K562 (cell line): ENCODE measurements at regions not wholly inside any gene's neighbourhood (a gene's known extent, or its start where the extent isn't known, plus 50 kb on each side); places are given as distances from the start of the nearest gene placed in this dataset.

Experiments used
- SIX5 ChIP-seq, 2 experiments: IDR thresholded peaks; 2 replicates each; pipeline ENCODE4 v1.6.1; 2011; ENCODE audit warnings: low read length in 2 of 2, borderline replicate concordance in 1 of 2, low read depth in 1 of 2, mild to moderate bottlenecking in 1 of 2, moderate library complexity in 1 of 2; ENCODE audit not compliant: insufficient read depth in 1 of 2
- XRCC5 ChIP-seq: fragments of 200-400 bp; formaldehyde crosslinking; IDR thresholded peaks from 2 replicates; pipeline ENCODE4 v1.6.1; 2017; ENCODE audit warnings: low read depth, mild to moderate bottlenecking, low read length
- ZBTB7A ChIP-seq: IDR thresholded peaks from 2 replicates; pipeline ENCODE4 v1.6.1; 2011; ENCODE audit warnings: low read depth, mild to moderate bottlenecking, low read length, moderate library complexity, borderline replicate concordance; ENCODE audit not compliant: control insufficient read depth
- ZNF699 ChIP-seq: fragments of 250-450 bp; sonication (Bioruptor Pico); IDR thresholded peaks from 2 replicates; pipeline ENCODE4 v1.8.0; 2021; ENCODE audit warnings: mild to moderate bottlenecking, moderate library complexity; ENCODE audit not compliant: insufficient replicate concordance

DNA sequence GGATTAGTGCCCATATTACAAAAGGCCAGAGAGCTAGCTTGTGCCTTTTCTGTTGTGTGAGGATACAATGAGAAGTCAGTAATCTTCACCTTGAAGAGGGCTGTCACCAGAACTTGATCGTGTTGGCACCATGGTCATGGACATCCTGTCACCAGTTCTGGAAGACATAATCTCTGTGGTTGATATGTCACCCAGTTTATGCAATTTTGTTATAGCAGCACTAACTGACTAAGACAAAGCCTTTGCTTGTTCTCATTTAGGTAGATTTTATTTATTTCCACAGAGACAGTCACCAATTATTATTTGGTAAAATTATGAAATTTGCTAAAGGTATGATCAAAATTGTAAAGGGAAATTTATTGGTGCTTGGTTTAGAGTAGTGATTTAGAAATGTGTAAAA is 308.8 kb upstream of the CPXCR1 start:
- TF ChIP-seq ZNF699 (CRISPR knock-in tag), result no peak
- TF ChIP-seq XRCC5, result no peak
- no peak for TF ChIP-seq ZBTB7A
- no peak for TF ChIP-seq SIX5 (IDR thresholded peaks at IDR 0.05; ENCODE audit: borderline replicate concordance in 1 of 2, insufficient read depth in 1 of 2, low read depth in 1 of 2, low read length in 2 of 2)
